ENCODE measurements at regions not wholly inside any gene's neighbourhood (a gene's known extent, or its start where the extent isn't known, plus 50 kb on each side); places are given as distances from the start of the nearest gene placed in this dataset.

DNA sequence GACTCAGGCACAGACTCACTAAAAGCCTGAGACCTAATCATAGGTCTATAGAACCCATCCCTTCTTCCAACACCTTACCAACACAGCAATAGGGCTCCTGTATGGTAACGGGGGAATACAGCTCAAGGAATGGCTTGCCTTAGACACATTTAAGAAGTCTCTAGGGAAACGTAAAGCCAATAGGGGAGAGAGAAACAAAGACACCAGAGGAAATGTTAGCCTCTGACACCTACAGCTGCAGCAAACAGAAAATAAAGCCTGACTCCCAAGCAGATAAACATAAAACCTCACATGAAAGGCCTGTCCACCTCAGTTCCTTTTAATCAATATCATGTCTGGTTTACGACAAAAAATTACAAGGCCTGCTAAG, 51.1 kb upstream of the NCOA1 start:
- no peaks in the 10 kb centered on the region for H3K4me1 ChIP-seq (ENCODE audit: low read depth, poor library complexity, severe bottlenecking)
- H3K27ac ChIP-seq: no peak overlapping the region
- no peak overlapping the region for H3K9ac ChIP-seq
- no peaks in the 10 kb centered on the region for H3K27me3 ChIP-seq (ENCODE audit: insufficient read depth, low read depth)
- no peak overlapping the region for H3K4me3 ChIP-seq (IDR thresholded peaks at IDR 0.05; ENCODE audit: insufficient read depth, low read depth, low read length)
- TF ChIP-seq, protein P1, sequence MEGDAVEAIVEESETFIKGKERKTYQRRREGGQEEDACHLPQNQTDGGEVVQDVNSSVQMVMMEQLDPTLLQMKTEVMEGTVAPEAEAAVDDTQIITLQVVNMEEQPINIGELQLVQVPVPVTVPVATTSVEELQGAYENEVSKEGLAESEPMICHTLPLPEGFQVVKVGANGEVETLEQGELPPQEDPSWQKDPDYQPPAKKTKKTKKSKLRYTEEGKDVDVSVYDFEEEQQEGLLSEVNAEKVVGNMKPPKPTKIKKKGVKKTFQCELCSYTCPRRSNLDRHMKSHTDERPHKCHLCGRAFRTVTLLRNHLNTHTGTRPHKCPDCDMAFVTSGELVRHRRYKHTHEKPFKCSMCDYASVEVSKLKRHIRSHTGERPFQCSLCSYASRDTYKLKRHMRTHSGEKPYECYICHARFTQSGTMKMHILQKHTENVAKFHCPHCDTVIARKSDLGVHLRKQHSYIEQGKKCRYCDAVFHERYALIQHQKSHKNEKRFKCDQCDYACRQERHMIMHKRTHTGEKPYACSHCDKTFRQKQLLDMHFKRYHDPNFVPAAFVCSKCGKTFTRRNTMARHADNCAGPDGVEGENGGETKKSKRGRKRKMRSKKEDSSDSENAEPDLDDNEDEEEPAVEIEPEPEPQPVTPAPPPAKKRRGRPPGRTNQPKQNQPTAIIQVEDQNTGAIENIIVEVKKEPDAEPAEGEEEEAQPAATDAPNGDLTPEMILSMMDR (conservative IDR thresholded peaks at IDR 0.05; ENCODE audit: low read depth, low read length): no peak
- H4K20me1 ChIP-seq (ENCODE audit: insufficient read depth): no peaks in the 10 kb centered on the region
- no peak overlapping the region for H3K4me2 ChIP-seq
- no peaks in the 10 kb centered on the region for H3K36me3 ChIP-seq (ENCODE audit: insufficient read depth)
- H3K79me2 ChIP-seq (ENCODE audit: insufficient read depth, low read depth): no peaks in the 10 kb centered on the region
- no peak overlapping the region for H2AFZ ChIP-seq (ENCODE audit: low read depth)

DNA sequence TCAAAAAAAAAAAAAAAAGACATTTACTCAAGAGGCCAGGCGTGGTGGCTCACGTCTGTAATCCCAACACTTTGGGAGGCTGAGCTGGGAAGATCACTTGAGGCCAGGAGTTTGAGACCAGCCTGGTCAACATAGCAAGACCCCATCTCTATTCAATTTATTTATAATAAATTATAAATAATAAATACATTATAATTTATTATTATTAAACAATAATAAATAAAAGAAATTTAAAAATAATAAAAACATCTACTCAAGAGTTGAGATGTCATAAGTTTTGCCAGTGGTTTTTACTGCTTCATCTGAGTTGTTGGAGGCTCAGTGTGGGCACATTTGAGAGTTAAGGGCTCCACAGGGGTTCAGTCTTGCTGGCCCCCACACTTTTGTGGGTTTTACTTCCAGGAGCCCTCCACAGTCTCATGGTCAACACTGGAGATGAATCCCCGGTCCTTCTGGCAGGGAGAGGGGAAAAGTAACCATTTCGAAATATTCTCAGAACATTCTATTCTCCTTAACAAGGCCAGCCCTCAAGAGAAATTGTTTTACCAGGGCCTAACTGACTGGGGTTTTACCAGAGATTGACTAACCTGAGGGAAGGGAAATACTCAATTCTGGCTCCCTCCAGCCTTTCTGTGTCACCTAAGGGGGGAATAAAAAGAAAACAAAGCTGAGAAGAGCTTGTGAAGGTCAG, 51.6 kb upstream of the NCOA1 start:
- H3K4me3 ChIP-seq (IDR thresholded peaks at IDR 0.05; ENCODE audit: insufficient read depth, low read depth, low read length): no peak overlapping the region
- no peaks in the 10 kb centered on the region for H3K79me2 ChIP-seq (ENCODE audit: insufficient read depth, low read depth)
- TF ChIP-seq, protein P1 (conservative IDR thresholded peaks at IDR 0.05; ENCODE audit: low read depth, low read length): no peak
- no peaks in the 10 kb centered on the region for H3K4me1 ChIP-seq (ENCODE audit: low read depth, poor library complexity, severe bottlenecking)
- H3K4me2 ChIP-seq: no peak overlapping the region
- H3K9ac ChIP-seq: no peak overlapping the region
- no peaks in the 10 kb centered on the region for H3K36me3 ChIP-seq (ENCODE audit: insufficient read depth)
- no peak overlapping the region for H3K27ac ChIP-seq
- H4K20me1 ChIP-seq (ENCODE audit: insufficient read depth): no peaks in the 10 kb centered on the region
- no peak overlapping the region for H2AFZ ChIP-seq (ENCODE audit: low read depth)
- H3K27me3 ChIP-seq (ENCODE audit: insufficient read depth, low read depth): no peaks in the 10 kb centered on the region

DNA sequence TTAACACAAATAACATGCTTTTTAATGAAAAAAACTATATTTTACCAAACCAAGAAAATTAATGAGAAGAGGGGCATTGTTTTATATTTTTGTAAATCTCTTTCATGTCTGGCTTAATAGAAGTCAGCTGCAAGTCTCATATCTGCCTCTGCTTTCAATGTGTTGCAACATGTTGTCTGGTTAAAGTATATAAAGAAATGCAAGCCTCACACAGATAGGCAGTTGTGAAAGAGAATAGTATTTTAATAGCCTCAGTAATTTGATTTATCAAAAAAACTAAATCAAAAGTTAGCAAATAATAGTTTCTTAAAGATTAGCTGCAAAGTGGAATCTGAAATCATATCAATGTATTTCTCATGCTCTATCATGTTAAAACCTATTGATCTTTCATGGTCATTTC, 52.9 kb upstream of the NCOA1 start:
- TF ChIP-seq, protein P1 (conservative IDR thresholded peaks at IDR 0.05; ENCODE audit: low read depth, low read length): no peak
- H4K20me1 ChIP-seq (ENCODE audit: insufficient read depth): no peaks in the 10 kb centered on the region
- H3K79me2 ChIP-seq (ENCODE audit: insufficient read depth, low read depth): no peaks in the 10 kb centered on the region
- no peak overlapping the region for H2AFZ ChIP-seq (ENCODE audit: low read depth)
- no peaks in the 10 kb centered on the region for H3K36me3 ChIP-seq (ENCODE audit: insufficient read depth)
- no peak overlapping the region for H3K4me2 ChIP-seq
- no peak overlapping the region for H3K4me3 ChIP-seq (IDR thresholded peaks at IDR 0.05; ENCODE audit: insufficient read depth, low read depth, low read length)
- H3K27me3 ChIP-seq (ENCODE audit: insufficient read depth, low read depth): no peaks in the 10 kb centered on the region
- H3K4me1 ChIP-seq (ENCODE audit: low read depth, poor library complexity, severe bottlenecking): no peaks in the 10 kb centered on the region
- H3K27ac ChIP-seq: no peak overlapping the region
- no peak overlapping the region for H3K9ac ChIP-seq

DNA sequence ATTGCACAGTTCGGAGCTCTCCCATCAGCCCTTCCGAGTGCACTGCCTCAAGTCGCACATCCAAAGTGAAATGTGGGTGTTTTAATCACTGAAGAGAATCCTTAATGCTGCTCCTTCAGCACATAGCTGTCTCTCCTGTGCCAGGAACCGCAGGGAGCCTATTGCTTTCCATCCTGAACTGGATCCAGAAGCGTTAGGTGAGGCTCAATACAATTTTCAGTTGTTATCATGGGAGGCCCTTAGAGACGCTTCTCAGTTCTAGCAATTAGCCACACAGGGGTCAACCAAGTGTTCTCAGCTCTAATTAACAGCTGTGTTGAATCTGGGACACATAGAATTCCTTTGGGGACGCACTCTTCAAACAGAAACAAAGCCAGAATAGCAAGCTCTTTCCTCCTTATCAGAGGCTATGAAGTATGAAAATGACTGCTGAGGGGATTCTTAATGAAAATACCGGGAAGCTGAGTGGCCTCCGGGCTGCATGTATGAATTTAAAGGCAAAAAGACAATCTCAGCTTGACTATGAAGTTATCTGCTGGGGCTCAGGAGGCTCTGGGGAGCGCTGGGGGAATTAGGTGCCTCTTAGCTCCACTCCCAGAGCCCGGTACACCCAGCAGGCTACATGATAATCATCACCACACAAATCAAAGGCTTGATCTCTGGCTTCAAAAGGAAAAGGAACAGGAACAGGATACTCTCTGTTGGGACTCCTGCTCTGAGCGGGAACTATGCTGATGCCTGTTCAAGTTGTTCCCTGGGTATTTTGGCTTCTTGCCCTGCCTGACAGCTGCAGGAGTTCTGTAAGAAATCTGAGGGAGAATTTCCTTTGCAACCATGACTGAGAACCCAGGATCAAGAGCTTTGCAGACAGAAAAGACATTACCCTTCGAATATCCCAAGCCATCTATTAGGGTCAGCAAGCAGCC, 55.4 kb upstream of the NCOA1 start:
- Histone ChIP-seq H3K4me1 (ENCODE audit: low read depth, poor library complexity, severe bottlenecking) (no peaks in the 10 kb centered on the region), H3K79me2 (ENCODE audit: insufficient read depth, low read depth) (no peaks in the 10 kb centered on the region), H3K27ac (no peak overlapping the region), H3K9ac (no peak overlapping the region), H3K27me3 (ENCODE audit: insufficient read depth, low read depth) (no peaks in the 10 kb centered on the region), H3K4me3 (IDR thresholded peaks at IDR 0.05; ENCODE audit: insufficient read depth, low read depth, low read length) (no peak overlapping the region), H3K4me2 (no peak overlapping the region), H2AFZ (ENCODE audit: low read depth) (no peak overlapping the region), H3K36me3 (ENCODE audit: insufficient read depth) (no peaks in the 10 kb centered on the region), H4K20me1 (ENCODE audit: insufficient read depth) (no peaks in the 10 kb centered on the region)
- TF ChIP-seq, protein P1 (conservative IDR thresholded peaks at IDR 0.05; ENCODE audit: low read depth, low read length): no peak
